Sigmoid colon (tissue), 6 donors: ENCODE measurements at regions not wholly inside any gene's neighbourhood (a gene's known extent, or its start where the extent isn't known, plus 50 kb on each side); places are given as distances from the start of the nearest gene placed in this dataset.
"Not testable (repeated sequence)": the region's sequence is repeated elsewhere in the genome, so short reads cannot be mapped to it uniquely, and the experiment has no call there.

Source experiments
- DNase-seq: peaks from one replicate; pipeline ENCODE4 v3.0.0-alpha.2; 2019
- H3K27ac ChIP-seq, 4 donors: fragments of 200-600 bp; sonication (generic); one replicate each; pipeline ENCODE4 v1.5.1; 2016 to 2019; ENCODE audit warnings: mild to moderate bottlenecking in 1 of 4
- H3K27me3 ChIP-seq, 3 donors: fragments of 200-600 bp; sonication (generic); one replicate each; pipeline ENCODE4 v1.5.1; 2019; ENCODE audit warnings: mild to moderate bottlenecking in 1 of 3
- H3K36me3 ChIP-seq, 4 donors: fragments of 200-600 bp; sonication (generic); one replicate each; pipeline ENCODE4 v1.5.1; 2016 to 2019
- H3K4me1 ChIP-seq, 4 donors: fragments of 200-600 bp; sonication (generic); one replicate each; pipeline ENCODE4 v1.5.1; 2017 to 2019
- H3K4me3 ChIP-seq, 4 donors: fragments of 200-600 bp; sonication (generic); one replicate each; pipeline ENCODE4 v1.5.1; 2017 to 2019; ENCODE audit warnings: mild to moderate bottlenecking in 2 of 4, moderate library complexity in 1 of 4
- H3K9me3 ChIP-seq, 4 donors: fragments of 200-600 bp in 3 of 4; sonication (generic) in 3 of 4; one replicate each; pipeline versions ENCODE4 v1.5.1 to v1.6.1; 2013 to 2019
- CTCF ChIP-seq, 4 experiments: fragments of 450-650 bp in 3 of 4; fragments of 200-600 bp in 1 of 4; IDR thresholded peaks; one replicate each; pipeline ENCODE4 v1.5.1; 2016 to 2019; ENCODE audit warnings: antibody characterized with exemption in 4 of 4, mild to moderate bottlenecking in 3 of 4, moderate library complexity in 2 of 4
- EP300 ChIP-seq, 4 donors: sonication (generic); formaldehyde crosslinking; IDR thresholded peaks; one replicate each; pipeline ENCODE4 v1.6.1; 2017; ENCODE audit warnings: antibody characterized with exemption in 4 of 4
- POLR2A ChIP-seq, 2 donors: fragments of 450-650 bp; IDR thresholded peaks; one replicate each; pipeline ENCODE4 v1.6.1; 2016; ENCODE audit warnings: antibody characterized with exemption in 2 of 2, mild to moderate bottlenecking in 2 of 2, moderate library complexity in 2 of 2
- POLR2AphosphoS5 ChIP-seq, 4 donors: sonication (generic); formaldehyde crosslinking; IDR thresholded peaks; one replicate each; pipeline ENCODE4 v1.6.1; 2017; ENCODE audit warnings: antibody characterized with exemption in 4 of 4
- WGBS, 2 donors: extraction: QIAGEN DNeasy Blood & Tissue Kit; methylation state at CpG; one replicate each; pipeline ENCODE4 v1.1.7; 2013; 5-methylcytosine and 5-hydroxymethylcytosine counted together
- intact Hi-C: fragments of 100-400 bp; cut with DNase I; formaldehyde crosslinking; loops from one replicate; pipeline ENCODE4 v1.15.1; 2023
- donor health status: healthy with polysubstance abuse.
- donor health status: healthy.

- Histone ChIP-seq H3K27ac (no peak overlapping the region), H3K27me3 (no peaks in the 10 kb centered on the region), H3K4me3 (no peak overlapping the region), H3K9me3 (no peaks in the 10 kb centered on the region), H3K4me1 (no peaks in the 10 kb centered on the region), H3K36me3 (no peaks in the 10 kb centered on the region)
- WGBS, 2 donors, result 77 to 88% methylated on average over 2 of the region's 2 CpGs
- intact Hi-C loops, result no loop called here
- no peak for DNase-seq
- TF ChIP-seq EP300 (IDR thresholded peaks at IDR 0.05) (no peak), CTCF (IDR thresholded peaks at IDR 0.05) (no peak), POLR2A (IDR thresholded peaks at IDR 0.05) (no peak), POLR2AphosphoS5 (IDR thresholded peaks at IDR 0.05) (no peak)
Observed at GRCh38 chr18:52150050-52150449, 189.9 kb upstream of the DCC start.

- Histone ChIP-seq H3K27ac (no peak overlapping the region), H3K9me3 (no peaks in the 10 kb centered on the region), H3K4me1 (no peaks in the 10 kb centered on the region), H3K27me3 (no peaks in the 10 kb centered on the region), H3K36me3 (no peaks in the 10 kb centered on the region), H3K4me3 (no peak overlapping the region)
- no peak for TF ChIP-seq POLR2AphosphoS5 (IDR thresholded peaks at IDR 0.05)
- no peak for TF ChIP-seq CTCF (IDR thresholded peaks at IDR 0.05)
- TF ChIP-seq EP300 (IDR thresholded peaks at IDR 0.05), result no peak
- no peak for TF ChIP-seq POLR2A (IDR thresholded peaks at IDR 0.05)
- 75 to 82% methylated on average over 3 of the region's 3 CpGs for WGBS, 2 donors
- intact Hi-C loops, result no loop called here
- no peak for DNase-seq
Observed at GRCh38 chr18:52152036-52152435, 188.0 kb upstream of the DCC start.

DNA sequence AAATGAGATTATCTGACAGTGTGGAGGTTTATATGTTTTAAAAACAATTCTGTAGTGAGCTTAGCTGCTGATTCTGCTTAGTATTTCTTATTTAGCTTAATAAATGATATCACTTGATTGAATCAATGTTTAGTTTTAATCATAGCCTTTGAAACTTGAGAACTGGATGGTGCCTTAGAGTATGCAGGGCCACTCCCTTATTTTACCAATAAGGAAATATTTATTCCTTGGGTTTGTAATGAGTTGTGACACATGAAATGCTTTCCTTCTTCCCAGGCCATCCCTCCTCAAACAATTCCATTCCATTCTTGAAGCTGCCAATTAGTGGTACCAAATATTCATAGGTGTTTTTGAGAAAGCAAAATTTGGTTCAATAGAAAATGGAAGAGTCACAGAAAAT lies 183.8 kb upstream of the DCC start:
- Histone ChIP-seq H3K27ac (no peak overlapping the region), H3K27me3 (no peaks in the 10 kb centered on the region), H3K4me3 (no peak overlapping the region), H3K4me1 (no peaks in the 10 kb centered on the region), H3K36me3 (no peaks in the 10 kb centered on the region), H3K9me3 (peaks cover 0 to 3% (median 0%) of the 10 kb centered on the region in 4 donors)
- TF ChIP-seq POLR2A (IDR thresholded peaks at IDR 0.05) (no peak), EP300 (IDR thresholded peaks at IDR 0.05) (no peak), POLR2AphosphoS5 (IDR thresholded peaks at IDR 0.05) (no peak), CTCF (IDR thresholded peaks at IDR 0.05) (no peak)
- DNase-seq, result no peak
- intact Hi-C loops, result no loop called here

DNA sequence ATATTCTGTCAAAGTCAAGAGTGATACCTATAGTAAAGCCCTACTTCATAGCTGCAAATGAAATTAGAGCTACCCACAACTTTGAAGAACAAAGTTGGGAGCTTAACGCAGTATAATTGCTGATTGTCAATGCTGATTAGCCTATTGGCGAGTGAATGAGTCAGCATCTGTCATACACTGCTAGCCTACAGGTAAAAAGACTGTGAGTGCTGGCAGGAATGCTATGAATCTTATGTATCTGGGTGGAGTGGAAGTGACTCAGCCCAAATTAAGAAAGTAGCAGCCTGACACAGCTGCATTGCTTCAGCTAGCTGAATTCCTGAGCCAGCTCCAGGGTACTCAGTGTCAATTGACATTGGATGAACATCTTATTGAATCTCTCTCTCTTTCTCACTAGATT lies 179.4 kb upstream of the DCC start:
- TF ChIP-seq EP300 (IDR thresholded peaks at IDR 0.05) (no peak), CTCF (IDR thresholded peaks at IDR 0.05) (no peak), POLR2AphosphoS5 (IDR thresholded peaks at IDR 0.05) (no peak), POLR2A (IDR thresholded peaks at IDR 0.05) (no peak)
- no peak overlapping the region for H3K27ac ChIP-seq
- no peak for DNase-seq
- H3K9me3 ChIP-seq, result peaks cover 0 to 5% (median 0%) of the 10 kb centered on the region in 4 donors
- intact Hi-C loops, result no loop called here
- H3K36me3 ChIP-seq, result no peaks in the 10 kb centered on the region
- H3K4me1 ChIP-seq, result no peaks in the 10 kb centered on the region
- WGBS, 2 donors, result 77 to 83% methylated on average over 2 of the region's 2 CpGs
- no peak overlapping the region for H3K4me3 ChIP-seq
- no peaks in the 10 kb centered on the region for H3K27me3 ChIP-seq

GRCh38 chr18:52163478-52163877 lies 176.5 kb upstream of the DCC start:
- Histone ChIP-seq H3K27ac (no peak overlapping the region), H3K36me3 (no peaks in the 10 kb centered on the region), H3K4me3 (no peak overlapping the region), H3K27me3 (no peaks in the 10 kb centered on the region), H3K4me1 (no peaks in the 10 kb centered on the region), H3K9me3 (peaks cover 0 to 5% (median 0%) of the 10 kb centered on the region in 4 donors)
- intact Hi-C loops, result no loop called here
- 96 to 97% methylated on average over 1 of the region's 1 CpG for WGBS, 2 donors
- no peak for TF ChIP-seq EP300 (IDR thresholded peaks at IDR 0.05)
- no peak for TF ChIP-seq CTCF (IDR thresholded peaks at IDR 0.05)
- no peak for TF ChIP-seq POLR2AphosphoS5 (IDR thresholded peaks at IDR 0.05)
- TF ChIP-seq POLR2A (IDR thresholded peaks at IDR 0.05), result no peak
- no peak for DNase-seq

DNA sequence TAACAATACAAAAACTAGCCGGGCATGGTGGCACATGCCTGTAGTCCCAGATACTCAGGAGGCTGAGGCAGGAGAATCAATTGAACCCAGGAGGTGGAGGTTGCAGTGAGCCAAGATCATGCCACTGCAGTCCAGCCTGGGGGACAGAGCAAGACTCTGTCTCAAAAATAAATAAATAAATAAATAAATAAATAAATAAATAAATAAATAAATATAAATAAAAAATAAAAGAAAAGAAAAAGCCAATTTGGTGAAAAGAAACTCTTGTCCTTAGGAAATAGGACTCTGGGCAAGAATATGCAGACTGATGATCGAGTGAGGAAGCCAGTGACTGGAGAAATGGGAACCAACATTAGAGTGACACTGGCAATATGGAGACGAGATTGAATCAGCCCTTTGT lies 171.9 kb upstream of the DCC start:
- H3K4me3 ChIP-seq, H3K27me3 ChIP-seq, intact Hi-C loops, H3K4me1 ChIP-seq, H3K9me3 ChIP-seq, H3K36me3 ChIP-seq, DNase-seq, H3K27ac ChIP-seq: not testable (repeated sequence)
- WGBS, 2 donors, result 75 to 86% methylated on average over 3 of the region's 3 CpGs
